HepG2 (cell line): ENCODE measurements at regions not wholly inside any gene's neighbourhood (a gene's known extent, or its start where the extent isn't known, plus 50 kb on each side); places are given as distances from the start of the nearest gene placed in this dataset.

ENCODE experiments used
- ATAC-seq: fragments of 200-7000 bp; cut with Tn5 transposase; 3 replicates; pipeline ENCODE4 v1.9.1; 2020; ENCODE audit warnings: mild to moderate bottlenecking, moderate library complexity
- BruUV-seq: library from RNA; stranded (reverse); fragments of 400-500 nt; replicated peaks from 2 replicates; lab custom pipeline; 2021; lab: Mats Ljungman, UMichigan
- CTCF ChIA-PET: fragments of 300-600 bp; formaldehyde crosslinking; extraction: SDS; loops from one replicate; lab custom pipeline; 2021; ENCODE audit warnings: low total read pairs, inconsistent platforms, low intra/inter-chr PET ratio; lab: Yijun Ruan, JAX
- POLR2A ChIA-PET: fragments of 350-600 bp; sonication (Branson Sonifier 250); formaldehyde crosslinking; loops from one replicate; lab custom pipeline; 2020; ENCODE audit warnings: antibody characterized with exemption, inconsistent platforms; lab: Yijun Ruan, JAX
- DNase-seq: peaks from one replicate; pipeline ENCODE4 v3.0.0-alpha.2; 2015; ENCODE audit warnings: low spot score
- FAIRE-seq: peaks from 3 replicates; lab custom pipeline; 2011; peaks lifted over from hg19 to GRCh38; lab: Jason Lieb, UNC
- H2AFZ ChIP-seq: one replicate; pipeline ENCODE4 v1.6.1; 2011; ENCODE audit warnings: low read length, inconsistent platforms
- H3K27ac ChIP-seq: fragments of 300-600 bp; 3 replicates; pipeline ENCODE4 v1.8.0; 2011; ENCODE audit warnings: mixed run types, mild to moderate bottlenecking, mixed read lengths, low read length, inconsistent platforms; ENCODE audit not compliant: insufficient read depth; ENCODE audit errors: extremely low read length
- H3K27me3 ChIP-seq, 2 experiments: fragments of 200-600 bp in 1 of 2; 2 replicates in 1 of 2; 3 replicates in 1 of 2; pipeline versions ENCODE4 v1.6.0 to v1.8.0; 2011; ENCODE audit warnings: low read length in 2 of 2, mild to moderate bottlenecking in 2 of 2, moderate library complexity in 2 of 2, inconsistent platforms in 1 of 2; ENCODE audit not compliant: insufficient read depth in 2 of 2, control insufficient read depth in 1 of 2
- H3K36me3 ChIP-seq, 2 experiments: fragments of 200-600 bp in 1 of 2; replicated peaks in 1 of 2; 2 replicates in 1 of 2; 3 replicates in 1 of 2; pipeline versions ENCODE4 v1.5.1 to v1.8.0; 2011; ENCODE audit warnings: low read length in 2 of 2, inconsistent platforms in 1 of 2; ENCODE audit not compliant: insufficient read depth in 2 of 2, control insufficient read depth in 1 of 2
- H3K4me1 ChIP-seq: 2 replicates; pipeline ENCODE4 v1.5.1; 2012; ENCODE audit warnings: low read length, inconsistent platforms; ENCODE audit not compliant: insufficient read depth
- H3K4me2 ChIP-seq: 2 replicates; pipeline ENCODE4 v1.6.0; 2011; ENCODE audit warnings: low read depth, low read length, inconsistent platforms
- H3K4me3 ChIP-seq, 3 experiments: fragments of 200-600 bp in 1 of 3; sonication (generic), shearing (Covaris generic) in 1 of 3; replicated peaks in 1 of 3; 2 replicates each; pipeline ENCODE4 v1.5.1; 2011 to 2016; ENCODE audit warnings: low read length in 3 of 3, inconsistent platforms in 2 of 3, low read depth in 2 of 3, mild to moderate bottlenecking in 2 of 3, control low read depth in 1 of 3, mixed read lengths in 1 of 3; ENCODE audit not compliant: insufficient read depth in 1 of 3
- H3K79me2 ChIP-seq: one replicate; pipeline ENCODE4 v1.6.1; 2011; ENCODE audit warnings: low read length, inconsistent platforms; ENCODE audit not compliant: insufficient read depth
- H3K9ac ChIP-seq: 2 replicates; pipeline ENCODE4 v1.6.0; 2011; ENCODE audit warnings: mild to moderate bottlenecking, low read depth, low read length, inconsistent platforms; ENCODE audit not compliant: insufficient read depth
- H3K9me3 ChIP-seq: 2 replicates; pipeline ENCODE4 v1.5.1; 2012; ENCODE audit warnings: mild to moderate bottlenecking, low read length
- H4K20me1 ChIP-seq: 2 replicates; pipeline ENCODE4 v1.6.0; 2011; ENCODE audit warnings: inconsistent platforms, mild to moderate bottlenecking, low read length, moderate library complexity; ENCODE audit not compliant: insufficient read depth
- ATF3 ChIP-seq: sonication (generic); formaldehyde crosslinking; IDR thresholded peaks from 2 replicates; pipeline ENCODE4 v1.4.0; 2020; ENCODE audit warnings: missing genetic modification reagents
- BHLHE40 ChIP-seq: IDR thresholded peaks from 2 replicates; pipeline ENCODE4 v1.6.1; 2011; ENCODE audit warnings: low read length, improper control_type of control experiment
- DPF2 ChIP-seq: sonication (generic); formaldehyde crosslinking; IDR thresholded peaks from 2 replicates; pipeline ENCODE4 v1.4.0; 2020; ENCODE audit warnings: mild to moderate bottlenecking, low read depth, missing genetic modification reagents, borderline replicate concordance
- FOXA1 ChIP-seq, 2 experiments: fragments of 450-650 bp in 1 of 2; sonication (generic) in 1 of 2; formaldehyde crosslinking in 1 of 2; IDR thresholded peaks; 2 replicates each; pipeline versions ENCODE4 v1.4.0 to v1.6.1; 2016 to 2020; ENCODE audit warnings: missing genetic modification reagents in 1 of 2
- GABPB1 ChIP-seq: IDR thresholded peaks from 2 replicates; pipeline ENCODE4 v1.6.1; 2016; ENCODE audit warnings: mild to moderate bottlenecking, missing genetic modification reagents, moderate library complexity, missing compliant biosample characterization
- GMEB2 ChIP-seq: IDR thresholded peaks from 2 replicates; pipeline ENCODE4 v1.6.1; 2016; ENCODE audit warnings: missing biosample characterization, missing genetic modification reagents, low read depth
- ISX ChIP-seq: sonication (generic); formaldehyde crosslinking; conservative IDR thresholded peaks from 2 replicates; pipeline ENCODE4 v1.5.0; 2020; ENCODE audit warnings: missing genetic modification reagents
- MEIS2 ChIP-seq: sonication (generic); formaldehyde crosslinking; IDR thresholded peaks from 2 replicates; pipeline ENCODE4 v1.9.0; 2021; ENCODE audit warnings: mild to moderate bottlenecking, missing genetic modification reagents
- MTA3 ChIP-seq: sonication (generic); formaldehyde crosslinking; IDR thresholded peaks from 2 replicates; pipeline ENCODE4 v1.4.0; 2020; ENCODE audit warnings: missing genetic modification reagents
- RFX3 ChIP-seq: IDR thresholded peaks from 2 replicates; pipeline ENCODE4 v1.6.1; 2016; ENCODE audit warnings: missing biosample characterization, missing genetic modification reagents
- ZBED4 ChIP-seq: sonication (generic); formaldehyde crosslinking; IDR thresholded peaks from 2 replicates; pipeline ENCODE4 v1.4.0; 2020; ENCODE audit warnings: missing genetic modification reagents, borderline replicate concordance
- ZNF121 ChIP-seq: sonication (generic); formaldehyde crosslinking; IDR thresholded peaks from 2 replicates; pipeline ENCODE4 v1.5.0; 2020; ENCODE audit warnings: mild to moderate bottlenecking, missing genetic modification reagents
- ZNF335 ChIP-seq: sonication (generic); formaldehyde crosslinking; IDR thresholded peaks from 2 replicates; pipeline ENCODE4 v1.4.0; 2020; ENCODE audit warnings: missing genetic modification reagents
- ZNF33A ChIP-seq: sonication (generic); formaldehyde crosslinking; IDR thresholded peaks from 2 replicates; pipeline ENCODE4 v1.5.1; 2020; ENCODE audit warnings: missing genetic modification reagents, mild to moderate bottlenecking, moderate library complexity, borderline replicate concordance
- ZNF691 ChIP-seq: sonication (generic); formaldehyde crosslinking; IDR thresholded peaks from 2 replicates; pipeline ENCODE4 v1.4.0; 2020; ENCODE audit warnings: missing genetic modification reagents, low read depth, mild to moderate bottlenecking, borderline replicate concordance
- ZNF879 ChIP-seq: sonication (generic); formaldehyde crosslinking; IDR thresholded peaks from 2 replicates; pipeline ENCODE4 v1.8.1; 2023; ENCODE audit warnings: missing genetic modification reagents
- WGBS: methylation state at CpG from one replicate; pipeline ENCODE4 v1.1.6; 2017; ENCODE audit warnings: low lambda C conversion rate; 5-methylcytosine and 5-hydroxymethylcytosine counted together
- in situ Hi-C: cut with HindIII; loops from 2 replicates; pipeline ENCODE4 v1.10.0; 2017; ENCODE audit warnings: low pct_unique_long_range_greater_than_20kb; ENCODE audit not compliant: extremely low pct_ligation_motif_present
- intact Hi-C: fragments of 100-400 bp; cut with micrococcal nuclease; formaldehyde crosslinking; loops from one replicate; pipeline ENCODE4 v1.10.0; 2022; ENCODE audit not compliant: unreplicated experiment

- H3K27ac ChIP-seq = no peak overlapping the region
- ChIA-PET POLR2A (no interaction called here), CTCF (no interaction called here)
- no TSS peak for BruUV-seq
- TF ChIP-seq RFX3 (no peak), GABPB1 (no peak), DPF2 (CRISPR knock-in tag) (no peak), BHLHE40 (no peak), ZNF691 (CRISPR knock-in tag) (no peak), ZNF879 (CRISPR knock-in tag) (no peak), MTA3 (CRISPR knock-in tag) (no peak), ZNF121 (CRISPR knock-in tag) (no peak), ZNF33A (CRISPR knock-in tag) (no peak), ISX (CRISPR knock-in tag) (no peak), MEIS2 (CRISPR knock-in tag) (no peak), ZNF335 (no peak), ATF3 (no peak), ZBED4 (no peak), FOXA1 (IDR thresholded peaks at IDR 0.05) (no peak), FOXA1 (CRISPR knock-in tag; IDR thresholded peaks at IDR 0.05) (no peak), GMEB2 (CRISPR knock-in tag) (no peak)
- peaks cover 0 to 32% of the 10 kb centered on the region in 2 experiments; a peak in 3 of 5 replicates for H3K27me3 ChIP-seq
- no peak overlapping the region for H3K4me2 ChIP-seq
- ATAC-seq (no peak), FAIRE-seq (no peak), DNase-seq (no peak)
- no peak overlapping the region for H3K4me3 ChIP-seq
- in situ Hi-C loops (no loop called here), intact Hi-C loops (no loop called here)
- no peaks in the 10 kb centered on the region for H3K9me3 ChIP-seq
- WGBS = 38% methylated on average over 4 of the region's 8 CpGs
- no peaks in the 10 kb centered on the region for H3K79me2 ChIP-seq
- H4K20me1 ChIP-seq = no peaks in the 10 kb centered on the region
- H3K9ac ChIP-seq = no peak overlapping the region
- H3K4me1 ChIP-seq = no peaks in the 10 kb centered on the region
- no peak overlapping the region for H2AFZ ChIP-seq
- no peaks in the 10 kb centered on the region for H3K36me3 ChIP-seq
Measured at GRCh38 chr14:94918896-94919295, 149.0 kb upstream of the GSC start.
